SK-N-MC (cell line): ENCODE measurements at regions not wholly inside any gene's neighbourhood (a gene's known extent, or its start where the extent isn't known, plus 50 kb on each side); places are given as distances from the start of the nearest gene placed in this dataset.

ENCODE experiments used
- EZH2 ChIP-seq: fragments of 200-600 bp; sonication (generic); IDR thresholded peaks from one replicate; pipeline ENCODE4 v1.6.1; 2017; ENCODE audit warnings: antibody characterized with exemption
- FOXP2 ChIP-seq: optimal IDR thresholded peaks from 2 replicates; pipeline ENCODE3; 2011; ENCODE audit warnings: mild to moderate bottlenecking, moderate library complexity; ENCODE audit not compliant: insufficient read depth; ENCODE audit errors: extremely low read length, control extremely low read depth
- POLR2AphosphoS5 ChIP-seq: IDR thresholded peaks from 2 replicates; pipeline ENCODE4 v1.6.1; 2012; ENCODE audit warnings: mild to moderate bottlenecking, low read depth, low read length, borderline replicate concordance

- TF ChIP-seq POLR2AphosphoS5: peak; percentile 37
- no peak for TF ChIP-seq EZH2
- peak; percentile 72 for TF ChIP-seq FOXP2
Observed at GRCh38 chr6:97465877-97466561, 183.0 kb upstream of the MMS22L start.
